T47D (cell line): ENCODE measurements at regions not wholly inside any gene's neighbourhood (a gene's known extent, or its start where the extent isn't known, plus 50 kb on each side); places are given as distances from the start of the nearest gene placed in this dataset.

Experiments used
- DNase-seq, 2 experiments: peaks; one replicate each; pipeline versions ENCODE4 v3.0.0 to v3.0.0-alpha.2; 2011 to 2012; ENCODE audit warnings: low read depth in 1 of 2, low spot score in 1 of 2
- JUND ChIP-seq: IDR thresholded peaks from 2 replicates; pipeline ENCODE4 v1.6.1; 2012; ENCODE audit warnings: low read depth
- in situ Hi-C: cut with HindIII; loops from 2 replicates; pipeline ENCODE4 v1.10.0; 2016; ENCODE audit warnings: low sequenced_read_pairs, low pct_unique_long_range_greater_than_20kb

DNA sequence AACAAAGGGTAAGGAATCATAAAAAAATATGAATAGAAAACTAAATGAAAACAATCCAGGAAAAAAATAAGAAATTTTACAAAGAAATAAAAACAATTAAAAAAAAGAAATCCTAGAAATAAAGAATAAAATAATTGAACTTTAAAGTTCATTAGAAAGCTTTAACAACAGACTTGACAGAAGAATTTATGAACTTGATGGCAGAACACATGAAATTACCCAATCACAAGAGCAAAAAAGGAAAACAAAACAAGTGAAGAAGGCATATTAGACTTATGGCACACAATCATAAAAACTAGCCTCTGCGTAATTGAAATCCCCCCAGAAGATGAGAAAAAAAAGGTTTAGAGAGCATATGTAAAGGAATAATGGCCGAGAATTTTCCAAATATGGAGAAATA lies 802.5 kb upstream of the B3GALT2 start:
- no peak for TF ChIP-seq JUND
- no peak for DNase-seq
- in situ Hi-C loops, result no loop called here

- in situ Hi-C loops, result no loop called here
- no peak for DNase-seq
- no peak for TF ChIP-seq JUND
Observed at GRCh38 chr1:193979219-193979618, 792.8 kb upstream of the B3GALT2 start.

DNA sequence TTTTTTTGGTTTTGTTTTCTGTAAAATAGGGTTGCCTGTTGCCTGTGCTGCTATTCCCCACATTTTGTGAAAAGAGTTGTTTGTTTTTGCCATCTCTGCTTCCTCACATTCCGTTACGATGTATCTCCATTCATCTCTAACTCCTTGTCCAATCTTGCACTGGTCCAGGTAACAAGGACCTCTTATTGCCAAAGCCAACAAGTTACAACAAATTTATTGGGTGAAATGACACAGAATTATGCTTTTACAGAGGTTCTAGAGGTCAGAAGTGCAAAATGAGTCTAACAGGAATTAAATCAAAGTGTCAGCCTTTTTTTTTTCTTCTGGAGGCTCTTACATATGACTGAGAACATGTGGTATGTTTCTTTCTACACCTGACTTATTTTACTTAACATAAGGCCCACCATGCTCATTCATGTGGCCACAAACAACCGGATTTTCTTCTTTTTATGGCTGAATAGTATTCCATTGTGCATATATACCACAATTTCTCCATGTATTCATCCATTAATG lies 787.9 kb upstream of the B3GALT2 start:
- no peak for TF ChIP-seq JUND
- in situ Hi-C loops, result no loop called here
- no peak for DNase-seq

- no peak for DNase-seq
- no peak for TF ChIP-seq JUND
- in situ Hi-C loops, result no loop called here
Observed at GRCh38 chr1:193973428-193973827, 787.0 kb upstream of the B3GALT2 start.

GRCh38 chr1:193971595-193971994 lies 785.2 kb upstream of the B3GALT2 start:
- no peak for DNase-seq
- in situ Hi-C loops, result no loop called here

DNA sequence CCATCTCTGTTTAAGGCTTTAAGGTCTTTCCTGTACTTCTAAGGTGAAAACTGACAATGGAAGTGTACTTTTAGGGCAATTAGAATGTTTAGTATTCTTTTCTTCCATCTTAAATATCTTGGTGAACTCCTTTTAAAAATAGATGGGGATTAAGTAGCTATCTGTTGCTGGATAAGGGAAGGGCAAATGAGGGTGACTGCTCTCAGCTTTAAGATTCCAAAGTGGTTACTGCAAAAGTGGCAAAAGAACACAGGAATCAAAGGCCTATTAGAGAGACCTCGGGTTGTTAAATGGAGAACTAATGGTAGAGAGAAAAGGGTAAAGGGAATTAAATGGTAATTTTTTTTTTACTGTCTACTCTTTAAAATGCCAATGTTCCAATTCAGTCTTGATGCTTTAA lies 774.1 kb upstream of the B3GALT2 start:
- TF ChIP-seq JUND, result no peak
- DNase-seq, result no peak
- in situ Hi-C loops, result no loop called here

More at GRCh38 chr1:193971595-193971994, 785.2 kb upstream of the B3GALT2 start:
- no peak for TF ChIP-seq JUND

GRCh38 chr1:193960040-193960439 lies 773.6 kb upstream of the B3GALT2 start:
- no peak for DNase-seq
- TF ChIP-seq JUND, result no peak
- in situ Hi-C loops, result no loop called here

- no peak for TF ChIP-seq JUND
- DNase-seq, result no peak
- in situ Hi-C loops, result no loop called here
Observed at GRCh38 chr1:193957556-193958095, 771.2 kb upstream of the B3GALT2 start.

- no peak for DNase-seq
- in situ Hi-C loops, result no loop called here
- no peak for TF ChIP-seq JUND
Observed at GRCh38 chr1:193952778-193953374, 766.5 kb upstream of the B3GALT2 start.

DNA sequence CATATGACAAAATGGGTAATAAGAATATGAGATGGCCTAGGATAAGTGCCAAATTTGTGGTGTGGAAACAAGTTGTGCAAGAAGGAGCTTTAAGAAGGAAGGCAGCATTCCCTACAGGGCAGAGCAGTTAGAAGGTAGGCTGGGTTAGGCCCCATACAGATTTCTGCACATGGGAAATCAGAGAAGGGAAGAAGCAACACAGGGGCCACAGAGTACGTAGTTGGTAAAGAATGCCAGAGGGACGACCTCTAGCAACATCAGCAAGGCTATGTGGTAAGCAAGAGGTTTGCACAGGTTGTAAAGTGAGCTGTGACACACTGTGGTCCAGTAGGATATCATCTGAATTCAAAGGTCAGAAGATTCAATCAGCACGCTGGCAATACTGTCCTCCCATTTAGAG lies 765.6 kb upstream of the B3GALT2 start:
- in situ Hi-C loops, result no loop called here
- peak in 1 of 2 experiments; percentile 41 for DNase-seq
- no peak for TF ChIP-seq JUND

DNA sequence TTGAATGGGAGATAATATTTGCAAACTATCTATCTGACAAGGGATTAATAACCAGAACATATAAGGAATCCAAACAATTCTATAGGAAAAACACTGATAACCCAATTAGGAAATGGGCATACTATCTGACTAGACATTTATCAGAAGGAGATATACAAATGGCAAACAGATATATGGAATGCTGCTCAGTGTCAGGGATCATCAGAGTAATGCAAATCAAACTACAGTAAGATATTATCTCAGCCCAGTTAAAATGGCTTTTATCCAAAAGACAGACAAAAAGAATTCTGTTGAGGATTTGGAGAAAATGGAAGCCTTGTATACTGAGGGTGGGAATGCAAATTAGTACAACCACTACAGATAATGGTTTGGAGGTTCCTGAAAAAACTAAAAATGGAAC lies 758.0 kb upstream of the B3GALT2 start:
- DNase-seq, result no peak
- in situ Hi-C loops, result no loop called here
- TF ChIP-seq JUND, result no peak

DNA sequence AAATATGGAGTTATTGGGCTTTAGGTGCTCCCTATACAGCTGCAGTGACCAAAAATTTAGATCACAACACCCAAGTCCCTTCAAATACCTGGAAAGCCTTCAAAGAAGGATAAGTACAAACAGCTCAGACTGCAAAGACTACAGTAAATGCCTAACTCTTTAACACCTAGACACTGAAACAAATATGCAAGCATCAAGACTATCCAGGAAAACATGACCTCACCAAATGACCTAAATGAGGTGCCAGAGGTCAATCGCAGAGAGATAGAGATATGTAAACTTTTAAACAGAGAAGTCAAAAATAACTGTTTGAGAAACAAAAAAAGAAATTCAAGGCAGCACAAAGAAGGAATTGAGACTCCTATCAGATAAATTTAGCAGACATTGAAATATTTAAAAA lies 753.8 kb upstream of the B3GALT2 start:
- no peak for TF ChIP-seq JUND
- in situ Hi-C loops, result no loop called here
- DNase-seq, result no peak

DNA sequence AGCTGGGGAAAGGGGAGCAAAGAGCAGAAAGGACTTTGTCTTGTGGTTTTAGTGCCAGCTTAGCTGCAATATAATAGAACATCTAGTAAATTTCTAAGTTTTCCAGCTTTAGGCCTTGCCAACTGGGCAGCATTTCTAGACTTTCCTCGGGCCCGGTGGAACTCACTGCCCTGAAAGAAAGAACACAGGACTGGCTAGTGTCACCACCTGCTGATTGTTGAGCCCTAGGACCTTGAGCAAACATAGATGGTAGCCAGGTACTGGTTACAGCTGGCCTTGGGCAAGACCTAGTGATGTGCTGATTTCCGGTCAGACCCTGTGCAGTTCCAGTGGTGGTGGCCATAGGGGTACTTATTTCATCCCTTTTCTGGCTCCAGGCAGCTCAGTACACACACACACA lies 753.2 kb upstream of the B3GALT2 start:
- in situ Hi-C loops, result no loop called here
- TF ChIP-seq JUND, result no peak
- no peak for DNase-seq

- DNase-seq, result peak in 1 of 2 experiments; percentile 75
- TF ChIP-seq JUND, result no peak
- in situ Hi-C loops, result no loop called here
Observed at GRCh38 chr1:193937308-193937707, 750.9 kb upstream of the B3GALT2 start.
